Effector memory CD4-positive, alpha-beta T cell (primary cell): ENCODE measurements at regions not wholly inside any gene's neighbourhood (a gene's known extent, or its start where the extent isn't known, plus 50 kb on each side); places are given as distances from the start of the nearest gene placed in this dataset.
"Not testable (repeated sequence)": the region's sequence is repeated elsewhere in the genome, so short reads cannot be mapped to it uniquely, and the experiment has no call there.

Experiments
- DNase-seq, 3 donors: peaks; one replicate each; pipeline ENCODE4 v3.0.0-alpha.2; 2020
- H3K27ac ChIP-seq: 2 replicates; pipeline ENCODE4 v1.7.0; 2013; ENCODE audit warnings: mild to moderate bottlenecking, low read length, moderate library complexity; ENCODE audit not compliant: insufficient read depth, poor library complexity, severe bottlenecking
- H3K27me3 ChIP-seq: replicated peaks from 2 replicates; pipeline ENCODE4 v1.7.0; 2013; ENCODE audit warnings: mild to moderate bottlenecking, low read length; ENCODE audit not compliant: insufficient read depth, control insufficient read depth, poor library complexity, severe bottlenecking
- H3K36me3 ChIP-seq: 2 replicates; pipeline ENCODE4 v1.7.0; 2013; ENCODE audit warnings: mild to moderate bottlenecking, low read length, moderate library complexity; ENCODE audit not compliant: control insufficient read depth, insufficient read depth
- H3K4me1 ChIP-seq: 2 replicates; pipeline ENCODE4 v1.7.0; 2013; ENCODE audit warnings: low read length, mild to moderate bottlenecking; ENCODE audit not compliant: control insufficient read depth, insufficient read depth, poor library complexity, severe bottlenecking
- H3K4me3 ChIP-seq: 2 replicates; pipeline ENCODE4 v1.7.0; 2013; ENCODE audit warnings: low read length, low read depth, mild to moderate bottlenecking; ENCODE audit not compliant: insufficient read depth, poor library complexity, severe bottlenecking
- H3K9me3 ChIP-seq: 2 replicates; pipeline ENCODE4 v1.7.0; 2013; ENCODE audit warnings: mild to moderate bottlenecking, low read length, moderate library complexity; ENCODE audit not compliant: control insufficient read depth

GRCh38 chr13:31530922-31531321 is 208.4 kb upstream of the RXFP2 start:
- Histone ChIP-seq H3K4me3 (no peak overlapping the region), H3K36me3 (no peaks in the 10 kb centered on the region), H3K4me1 (no peaks in the 10 kb centered on the region), H3K9me3 (no peaks in the 10 kb centered on the region), H3K27me3 (peaks cover 2% of the 10 kb centered on the region), H3K27ac (no peak overlapping the region)
- no peak for DNase-seq

DNA sequence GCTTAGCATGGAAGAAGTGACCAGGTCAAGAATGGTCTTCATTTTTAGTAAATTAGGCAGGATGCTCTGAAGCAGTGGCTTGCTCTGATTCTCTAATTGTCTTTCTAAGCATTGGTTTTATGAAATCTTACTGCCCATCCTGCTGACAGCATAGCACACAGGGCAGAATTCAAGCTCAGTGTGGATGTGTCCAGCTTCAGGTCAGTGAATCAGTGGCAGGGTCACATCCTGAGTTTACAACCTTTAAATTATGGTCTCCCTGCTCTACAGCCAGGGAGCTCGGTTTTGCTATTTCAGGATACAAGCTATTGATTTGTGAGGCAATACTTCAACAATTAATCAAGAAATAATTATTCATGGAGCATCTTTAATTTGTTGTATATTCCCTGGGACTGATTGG is 202.3 kb upstream of the RXFP2 start:
- Histone ChIP-seq H3K4me1 (no peaks in the 10 kb centered on the region), H3K27ac (no peak overlapping the region), H3K27me3 (peaks cover 3% of the 10 kb centered on the region), H3K9me3 (no peaks in the 10 kb centered on the region), H3K36me3 (no peaks in the 10 kb centered on the region), H3K4me3 (no peak overlapping the region)
- no peak for DNase-seq

DNA sequence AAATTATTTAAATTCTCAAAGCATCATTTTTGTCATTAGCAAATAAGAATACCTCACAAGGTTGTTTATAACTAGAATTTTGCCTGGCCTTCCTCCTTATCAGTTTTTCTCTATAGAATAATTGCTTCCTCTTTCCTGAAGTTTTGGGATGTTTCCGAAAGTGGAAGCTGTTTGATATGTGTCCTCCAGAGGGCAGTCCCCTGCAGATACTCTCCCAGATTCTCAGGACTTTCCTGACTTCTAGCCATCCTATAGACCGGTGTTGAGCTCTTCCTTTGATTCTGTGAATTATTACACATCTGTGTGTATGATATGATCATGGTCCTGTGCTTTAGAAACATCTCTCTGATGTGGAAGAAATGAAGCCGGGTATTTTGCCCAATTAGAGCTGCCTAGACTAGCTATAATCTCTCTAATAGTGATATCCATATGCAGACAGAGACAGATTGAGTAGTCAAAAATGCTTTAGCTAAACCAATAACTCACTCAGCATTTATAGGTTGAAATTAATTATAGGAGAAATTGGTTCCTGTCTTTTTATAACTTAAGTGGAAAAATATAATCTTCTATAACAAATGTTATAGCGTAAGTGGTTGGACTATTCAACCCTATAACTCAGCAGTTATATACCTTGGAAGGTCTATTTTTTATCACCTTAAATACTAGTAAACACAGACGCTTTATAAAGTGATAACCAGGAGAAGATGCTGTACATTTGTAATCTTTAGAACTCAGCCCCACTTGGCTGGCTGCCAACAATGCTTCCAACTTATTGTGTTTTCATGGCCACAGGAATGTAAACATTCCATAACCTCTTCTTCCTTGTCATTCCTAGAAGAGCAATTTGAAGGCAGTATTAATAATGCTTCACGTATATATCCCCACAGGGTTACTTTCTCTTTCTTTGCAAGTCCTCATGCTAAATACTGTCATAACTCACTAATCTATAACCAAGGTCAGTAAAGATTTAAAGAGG is 201.0 kb upstream of the RXFP2 start:
- Histone ChIP-seq H3K27me3 (peaks cover 3% of the 10 kb centered on the region), H3K4me1 (no peaks in the 10 kb centered on the region), H3K9me3 (no peaks in the 10 kb centered on the region), H3K27ac (no peak overlapping the region), H3K4me3 (no peak overlapping the region), H3K36me3 (no peaks in the 10 kb centered on the region)
- DNase-seq, result no peak

DNA sequence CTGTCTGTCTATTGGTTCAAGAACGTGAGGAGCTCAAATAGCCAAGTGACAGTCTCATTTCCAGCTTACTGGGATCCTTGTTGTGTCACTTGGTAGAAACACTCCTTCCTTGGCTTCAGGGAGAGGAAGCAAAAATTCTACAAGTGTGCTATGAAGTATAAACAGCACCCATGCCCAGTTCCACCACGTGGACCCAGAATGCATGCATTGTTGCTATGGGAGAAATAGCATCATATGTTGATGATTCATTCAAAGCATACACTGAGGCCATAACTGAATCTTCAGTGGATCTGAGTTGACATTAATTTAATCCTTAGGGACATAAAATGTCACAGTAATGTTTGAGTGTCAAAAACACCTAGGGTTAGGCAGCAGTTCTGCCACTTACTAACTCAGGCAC is 199.0 kb upstream of the RXFP2 start:
- no peak for DNase-seq
- Histone ChIP-seq H3K4me1 (no peaks in the 10 kb centered on the region), H3K27ac (no peak overlapping the region), H3K36me3 (no peaks in the 10 kb centered on the region), H3K9me3 (no peaks in the 10 kb centered on the region), H3K27me3 (peaks cover 3% of the 10 kb centered on the region), H3K4me3 (no peak overlapping the region)

GRCh38 chr13:31543190-31543589 is 196.1 kb upstream of the RXFP2 start:
- no peak for DNase-seq
- Histone ChIP-seq H3K36me3 (no peaks in the 10 kb centered on the region), H3K9me3 (no peaks in the 10 kb centered on the region), H3K27ac (no peak overlapping the region), H3K4me3 (no peak overlapping the region), H3K27me3 (no peaks in the 10 kb centered on the region), H3K4me1 (no peaks in the 10 kb centered on the region)

- no peaks in the 10 kb centered on the region for H3K4me1 ChIP-seq
- H3K36me3 ChIP-seq, result no peaks in the 10 kb centered on the region
- H3K27me3 ChIP-seq, result no peaks in the 10 kb centered on the region
- H3K4me3 ChIP-seq, result no peak overlapping the region
- H3K27ac ChIP-seq, result no peak overlapping the region
- H3K9me3 ChIP-seq, result no peaks in the 10 kb centered on the region
- DNase-seq, result no peak
These were observed 193.7 kb upstream of the RXFP2 start for GRCh38 chr13:31545616-31546015.

- no peak for DNase-seq
- no peak overlapping the region for H3K4me3 ChIP-seq
- H3K27ac ChIP-seq, result no peak overlapping the region
- no peaks in the 10 kb centered on the region for H3K27me3 ChIP-seq
- no peaks in the 10 kb centered on the region for H3K36me3 ChIP-seq
- H3K9me3 ChIP-seq, result no peaks in the 10 kb centered on the region
- H3K4me1 ChIP-seq, result no peaks in the 10 kb centered on the region
These were observed 182.9 kb upstream of the RXFP2 start for GRCh38 chr13:31556376-31556775.

DNA sequence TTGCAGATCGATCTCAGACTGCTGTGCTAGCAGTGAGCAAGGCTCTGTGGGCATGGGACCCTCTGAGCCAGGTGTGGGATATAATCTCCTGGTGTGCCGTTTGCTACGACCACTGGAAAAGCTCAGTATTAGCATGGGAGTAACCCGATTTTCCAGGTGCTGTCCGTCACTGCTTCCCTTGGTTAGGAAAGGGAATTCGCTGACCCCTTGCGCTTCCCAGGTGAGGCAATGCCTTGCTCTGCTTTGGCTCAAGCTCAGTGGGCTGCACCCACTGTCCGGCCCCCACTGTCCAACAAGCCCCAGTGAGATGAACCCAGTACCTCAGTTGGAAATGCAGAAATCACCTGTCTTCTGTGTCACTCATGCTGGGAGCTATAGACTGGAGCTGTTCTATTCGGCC is 155.1 kb upstream of the RXFP2 start:
- not testable (repeated sequence) for H3K36me3 ChIP-seq, H3K4me3 ChIP-seq

GRCh38 chr13:31587698-31588266 is 151.5 kb upstream of the RXFP2 start:
- Histone ChIP-seq H3K27me3 (no peaks in the 10 kb centered on the region), H3K36me3 (no peaks in the 10 kb centered on the region), H3K4me1 (no peaks in the 10 kb centered on the region), H3K9me3 (no peaks in the 10 kb centered on the region), H3K4me3 (no peak overlapping the region), H3K27ac (no peak overlapping the region)
- DNase-seq, result no peak

More for the DNA sequence above, 155.1 kb upstream of the RXFP2 start:
- not testable (repeated sequence) for H3K9me3 ChIP-seq, H3K27ac ChIP-seq, H3K4me1 ChIP-seq, DNase-seq, H3K27me3 ChIP-seq

DNA sequence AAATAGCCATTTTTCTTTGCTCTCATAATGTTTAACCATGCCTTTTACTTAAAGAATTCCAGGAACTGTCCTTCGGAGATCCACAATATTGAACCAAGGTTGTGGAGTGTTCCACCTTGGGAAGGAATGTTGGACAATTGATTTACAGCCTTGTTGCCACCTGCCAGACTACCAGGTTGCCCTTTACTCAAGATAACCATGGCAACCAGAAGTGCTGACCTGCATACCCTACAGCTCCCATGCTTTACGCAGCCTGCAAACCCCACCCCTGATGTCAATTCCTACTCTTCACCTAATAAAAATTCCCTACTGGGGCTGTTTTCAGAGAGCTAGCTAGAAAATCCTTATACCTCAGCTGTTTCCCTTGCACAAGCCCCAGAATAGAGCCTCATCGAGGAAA is 151.0 kb upstream of the RXFP2 start:
- no peaks in the 10 kb centered on the region for H3K4me1 ChIP-seq
- no peaks in the 10 kb centered on the region for H3K27me3 ChIP-seq
- no peak overlapping the region for H3K4me3 ChIP-seq
- no peak for DNase-seq
- H3K27ac ChIP-seq, result no peak overlapping the region
- no peaks in the 10 kb centered on the region for H3K36me3 ChIP-seq
- no peaks in the 10 kb centered on the region for H3K9me3 ChIP-seq
